Mesothelial cell of epicardium (in vitro differentiated cells): ENCODE measurements at regions not wholly inside any gene's neighbourhood (a gene's known extent, or its start where the extent isn't known, plus 50 kb on each side); places are given as distances from the start of the nearest gene placed in this dataset.

Experiments
- DNase-seq, 2 experiments: peaks; one replicate each; pipeline ENCODE4 v3.0.0; 2021; ENCODE audit warnings: low spot score in 2 of 2; ENCODE audit not compliant: unreplicated experiment in 2 of 2
- H3K27ac Mint-ChIP-seq: 2 replicates; pipeline ENCODE4 v1.8.0; 2021; ENCODE audit warnings: mixed read lengths
- H3K27me3 Mint-ChIP-seq: 2 replicates; pipeline ENCODE4 v1.8.0; 2021; ENCODE audit warnings: low read depth, mixed read lengths
- H3K36me3 Mint-ChIP-seq: 2 replicates; pipeline ENCODE4 v1.8.0; 2021; ENCODE audit warnings: mixed read lengths
- H3K4me1 Mint-ChIP-seq: 2 replicates; pipeline ENCODE4 v1.8.0; 2021; ENCODE audit warnings: mixed read lengths
- H3K4me3 Mint-ChIP-seq: 2 replicates; pipeline ENCODE4 v1.8.0; 2021; ENCODE audit warnings: mild to moderate bottlenecking, moderate library complexity, mixed read lengths
- H3K9me3 Mint-ChIP-seq: 2 replicates; pipeline ENCODE4 v1.8.0; 2021; ENCODE audit warnings: mixed read lengths
- TF ChIP-seq, protein P1 (sequence below): fragments of 200-600 bp; sonication (generic); IDR thresholded peaks from one replicate; pipeline ENCODE4 v1.5.0; 2021; ENCODE audit warnings: antibody characterized with exemption; ENCODE audit not compliant: unreplicated experiment

DNA sequence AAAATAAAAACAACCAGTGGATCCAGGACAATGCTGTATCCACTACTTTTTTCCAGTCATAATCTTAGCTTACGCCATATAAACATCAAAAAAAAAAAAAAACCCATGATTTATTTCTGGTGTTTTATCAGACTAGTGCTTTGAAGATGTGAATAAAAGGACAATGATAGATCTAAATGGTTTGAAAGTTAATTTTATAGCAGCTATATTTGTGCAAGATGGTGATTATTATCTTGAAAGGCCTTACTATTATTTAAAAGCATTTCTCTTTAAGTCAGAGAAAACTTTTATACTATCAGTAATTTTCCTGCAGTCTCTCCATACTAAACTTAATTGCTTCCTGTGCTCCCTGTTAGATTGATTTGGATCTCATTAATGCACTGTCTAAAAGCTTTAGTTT, 670.3 kb downstream of the TBL1XR1 start:
- peak overlapping the region; percentile 79 for H3K27ac Mint-ChIP-seq

DNA sequence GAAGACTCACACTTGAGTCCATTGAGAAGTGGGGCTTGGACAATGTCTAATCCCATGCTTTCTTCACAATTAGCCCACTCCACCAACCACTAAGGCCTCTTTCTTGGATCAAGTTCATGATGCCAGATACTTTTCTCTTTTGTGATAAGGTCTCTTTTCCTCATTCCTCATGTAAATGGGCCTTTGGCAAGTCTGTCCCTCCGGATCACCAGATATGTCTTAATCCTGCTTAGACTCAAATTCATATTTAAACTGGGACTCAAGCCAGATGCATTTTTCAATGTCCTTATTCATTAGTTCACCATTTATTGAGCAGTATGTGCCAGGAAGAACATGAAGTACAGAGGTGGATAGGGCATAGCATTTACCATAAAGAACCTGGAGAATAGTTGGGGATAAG, 671.1 kb downstream of the TBL1XR1 start:
- TF ChIP-seq, protein P1, sequence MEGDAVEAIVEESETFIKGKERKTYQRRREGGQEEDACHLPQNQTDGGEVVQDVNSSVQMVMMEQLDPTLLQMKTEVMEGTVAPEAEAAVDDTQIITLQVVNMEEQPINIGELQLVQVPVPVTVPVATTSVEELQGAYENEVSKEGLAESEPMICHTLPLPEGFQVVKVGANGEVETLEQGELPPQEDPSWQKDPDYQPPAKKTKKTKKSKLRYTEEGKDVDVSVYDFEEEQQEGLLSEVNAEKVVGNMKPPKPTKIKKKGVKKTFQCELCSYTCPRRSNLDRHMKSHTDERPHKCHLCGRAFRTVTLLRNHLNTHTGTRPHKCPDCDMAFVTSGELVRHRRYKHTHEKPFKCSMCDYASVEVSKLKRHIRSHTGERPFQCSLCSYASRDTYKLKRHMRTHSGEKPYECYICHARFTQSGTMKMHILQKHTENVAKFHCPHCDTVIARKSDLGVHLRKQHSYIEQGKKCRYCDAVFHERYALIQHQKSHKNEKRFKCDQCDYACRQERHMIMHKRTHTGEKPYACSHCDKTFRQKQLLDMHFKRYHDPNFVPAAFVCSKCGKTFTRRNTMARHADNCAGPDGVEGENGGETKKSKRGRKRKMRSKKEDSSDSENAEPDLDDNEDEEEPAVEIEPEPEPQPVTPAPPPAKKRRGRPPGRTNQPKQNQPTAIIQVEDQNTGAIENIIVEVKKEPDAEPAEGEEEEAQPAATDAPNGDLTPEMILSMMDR, result no peak
- Mint-ChIP-seq H3K36me3 (no peaks in the 10 kb centered on the region), H3K4me1 (peaks cover 27% of the 10 kb centered on the region), H3K9me3 (peaks cover 29% of the 10 kb centered on the region), H3K4me3 (no peak overlapping the region), H3K27ac (peak overlapping the region; percentile 10), H3K27me3 (no peaks in the 10 kb centered on the region)
- no peak for DNase-seq

More for the DNA sequence above, 670.3 kb downstream of the TBL1XR1 start:
- peaks cover 2% of the 10 kb centered on the region for H3K36me3 Mint-ChIP-seq
- TF ChIP-seq, protein P1, result no peak
- H3K4me3 Mint-ChIP-seq, result no peak overlapping the region
- no peaks in the 10 kb centered on the region for H3K27me3 Mint-ChIP-seq
- H3K4me1 Mint-ChIP-seq, result peaks cover 27% of the 10 kb centered on the region
- DNase-seq, result no peak
- H3K9me3 Mint-ChIP-seq, result peaks cover 29% of the 10 kb centered on the region

DNA sequence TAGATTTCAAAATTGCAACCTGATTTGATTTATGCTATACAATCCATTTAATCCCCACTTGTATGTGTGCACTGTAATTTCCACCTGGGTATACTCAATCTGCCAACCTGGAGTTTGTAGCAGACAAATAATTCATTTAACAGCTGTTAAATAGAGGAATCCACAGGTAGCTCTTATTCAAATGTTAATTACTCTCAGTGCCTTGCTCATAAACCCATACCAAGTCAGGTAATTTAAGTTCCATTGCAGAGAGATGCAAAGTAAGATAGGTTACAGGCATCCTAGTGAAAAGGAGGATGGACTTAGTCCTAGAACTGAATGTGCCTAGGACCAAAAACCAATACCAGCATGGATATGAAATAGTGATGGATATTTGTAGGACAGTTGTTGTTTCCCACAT, 674.2 kb downstream of the TBL1XR1 start:
- H3K9me3 Mint-ChIP-seq, result peaks cover 36% of the 10 kb centered on the region
- no peak overlapping the region for H3K27ac Mint-ChIP-seq
- peaks cover 22% of the 10 kb centered on the region for H3K4me1 Mint-ChIP-seq
- TF ChIP-seq, protein P1, result no peak
- DNase-seq, result no peak
- H3K4me3 Mint-ChIP-seq, result no peak overlapping the region
- H3K27me3 Mint-ChIP-seq, result no peaks in the 10 kb centered on the region
- H3K36me3 Mint-ChIP-seq, result no peaks in the 10 kb centered on the region

DNA sequence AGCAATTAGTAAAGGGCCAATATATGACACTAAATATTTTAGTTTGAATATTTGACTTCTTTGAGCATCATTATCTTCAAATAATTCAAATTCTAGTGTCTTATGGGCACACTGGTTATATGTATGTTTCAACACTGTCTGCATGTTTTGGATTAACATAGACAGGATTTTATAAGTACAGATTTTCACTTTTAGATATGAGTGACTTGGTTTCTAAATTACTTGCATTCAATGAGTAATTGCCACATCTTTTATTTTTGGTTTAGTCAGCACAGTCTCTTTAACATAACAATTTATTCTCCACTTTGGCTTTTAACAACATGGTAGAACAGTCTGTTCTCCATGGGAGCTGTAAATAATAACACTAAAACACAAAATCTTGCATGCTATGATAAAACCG, 674.8 kb downstream of the TBL1XR1 start:
- H3K27ac Mint-ChIP-seq, result no peak overlapping the region
- DNase-seq, result no peak
- peaks cover 16% of the 10 kb centered on the region for H3K4me1 Mint-ChIP-seq
- H3K27me3 Mint-ChIP-seq, result no peaks in the 10 kb centered on the region
- peaks cover 43% of the 10 kb centered on the region for H3K9me3 Mint-ChIP-seq
- H3K36me3 Mint-ChIP-seq, result no peaks in the 10 kb centered on the region
- TF ChIP-seq, protein P1, result no peak
- H3K4me3 Mint-ChIP-seq, result no peak overlapping the region

DNA sequence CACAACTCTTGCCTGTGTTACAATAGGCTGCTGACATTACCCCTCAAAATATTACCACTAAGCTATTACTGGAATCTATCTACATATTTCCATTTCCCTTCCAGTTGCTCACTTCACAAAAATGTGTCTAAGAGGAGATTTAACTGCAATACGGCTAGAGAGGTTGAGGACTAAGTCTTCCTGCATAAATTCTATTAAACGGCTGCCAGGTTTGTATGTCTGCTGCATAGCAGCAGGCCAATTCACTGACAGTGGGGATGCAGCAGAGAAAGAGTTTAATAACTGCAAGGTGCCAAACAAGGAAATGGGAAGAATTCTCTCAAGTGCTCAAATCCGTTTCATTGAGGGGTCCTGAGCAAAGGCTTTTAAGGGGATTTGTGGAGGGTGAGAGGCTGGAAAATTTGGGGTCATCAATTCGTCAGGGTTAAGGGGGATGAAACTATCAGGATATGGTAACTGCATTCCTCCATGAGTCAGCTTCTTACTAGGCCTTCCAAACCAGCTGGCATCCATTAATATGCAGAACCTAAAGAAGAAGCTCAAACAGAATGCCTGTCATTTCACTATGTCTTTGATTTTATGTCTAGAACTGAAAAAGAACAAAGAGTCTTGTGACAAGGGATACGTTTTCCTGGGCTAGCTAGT, 675.6 kb downstream of the TBL1XR1 start:
- Mint-ChIP-seq H3K4me1 (peaks cover 8% of the 10 kb centered on the region), H3K9me3 (peaks cover 51% of the 10 kb centered on the region), H3K27ac (no peak overlapping the region), H3K4me3 (no peak overlapping the region), H3K36me3 (no peaks in the 10 kb centered on the region), H3K27me3 (no peaks in the 10 kb centered on the region)
- TF ChIP-seq, protein P1, result no peak
- DNase-seq, result no peak
